ENCODE measurements at regions not wholly inside any gene's neighbourhood (a gene's known extent, or its start where the extent isn't known, plus 50 kb on each side); places are given as distances from the start of the nearest gene placed in this dataset.
"Not testable (repeated sequence)": the region's sequence is repeated elsewhere in the genome, so short reads cannot be mapped to it uniquely, and the experiment has no call there.

- DNase-seq (ENCODE audit: low spot score), result no peak
Measured at GRCh38 chr12:131250028-131250950, 296.6 kb downstream of the ADGRD1 start.

- no peak for DNase-seq (ENCODE audit: low spot score)
Measured at GRCh38 chr12:131250951-131251315, 297.2 kb downstream of the ADGRD1 start.

- no peak for DNase-seq (ENCODE audit: low spot score)
Measured at GRCh38 chr12:131251336-131252101, 297.8 kb downstream of the ADGRD1 start.

GRCh38 chr12:131253376-131254026 lies 299.8 kb downstream of the ADGRD1 start:
- no peak for DNase-seq (ENCODE audit: low spot score)

GRCh38 chr12:131254374-131254773 lies 300.7 kb downstream of the ADGRD1 start:
- DNase-seq (ENCODE audit: low spot score), result no peak

- DNase-seq (ENCODE audit: low spot score), result no peak
Measured at GRCh38 chr12:131258398-131258797, 304.7 kb downstream of the ADGRD1 start.

GRCh38 chr12:131260251-131260905 lies 306.7 kb downstream of the ADGRD1 start:
- DNase-seq (ENCODE audit: low spot score), result no peak

GRCh38 chr12:131260954-131261353 lies 307.2 kb downstream of the ADGRD1 start:
- no peak for DNase-seq (ENCODE audit: low spot score)

- DNase-seq (ENCODE audit: low spot score), result no peak
Measured at GRCh38 chr12:131261906-131262305, 308.2 kb downstream of the ADGRD1 start.

- no peak for DNase-seq (ENCODE audit: low spot score)
Measured at GRCh38 chr12:131263626-131264025, 309.9 kb downstream of the ADGRD1 start.

GRCh38 chr12:131264635-131265034 lies 310.9 kb downstream of the ADGRD1 start:
- DNase-seq (ENCODE audit: low spot score), result no peak

- no peak for DNase-seq (ENCODE audit: low spot score)
Measured at GRCh38 chr12:131266591-131267467, 313.1 kb downstream of the ADGRD1 start.

- DNase-seq (ENCODE audit: low spot score), result no peak
Measured at GRCh38 chr12:131267576-131267975, 313.9 kb downstream of the ADGRD1 start.

- DNase-seq (ENCODE audit: low spot score), result not testable (repeated sequence)
Measured at GRCh38 chr12:131268123-131268522, 314.4 kb downstream of the ADGRD1 start.

- DNase-seq (ENCODE audit: low spot score), result not testable (repeated sequence)
Measured at GRCh38 chr12:131268571-131268970, 314.9 kb downstream of the ADGRD1 start.

- DNase-seq (ENCODE audit: low spot score), result no peak
Measured at GRCh38 chr12:131269551-131269950, 315.8 kb downstream of the ADGRD1 start.

- not testable (repeated sequence) for DNase-seq (ENCODE audit: low spot score)
Measured at GRCh38 chr12:131269977-131270376, 316.3 kb downstream of the ADGRD1 start.

GRCh38 chr12:131271724-131272123 lies 318.0 kb downstream of the ADGRD1 start:
- no peak for DNase-seq (ENCODE audit: low spot score)

GRCh38 chr12:131272283-131272814 lies 318.6 kb downstream of the ADGRD1 start:
- DNase-seq (ENCODE audit: low spot score), result not testable (repeated sequence)

GRCh38 chr12:131273291-131273845 lies 319.7 kb downstream of the ADGRD1 start:
- DNase-seq (ENCODE audit: low spot score), result no peak

Measured in CD4-positive, alpha-beta T cell treated with Interleukin-2 at 100 ng/mL for 4 hours (primary cell).